ENCODE measurements at regions not wholly inside any gene's neighbourhood (a gene's known extent, or its start where the extent isn't known, plus 50 kb on each side); places are given as distances from the start of the nearest gene placed in this dataset.
A peak's percentile ranks its signal among the peaks of the same experiment; 100 is the strongest.

- no peak for TF ChIP-seq CTCF (IDR thresholded peaks at IDR 0.05)
These were observed 287.1 kb downstream of the IZUMO3 start for GRCh38 chr9:24258626-24259025.

- TF ChIP-seq CTCF (IDR thresholded peaks at IDR 0.05), result no peak
These were observed 288.0 kb downstream of the IZUMO3 start for GRCh38 chr9:24257726-24258125.

GRCh38 chr9:24245988-24246387 lies 299.7 kb downstream of the IZUMO3 start:
- peak; percentile 40; the same call in 1 of the 2 replicates for TF ChIP-seq CTCF (IDR thresholded peaks at IDR 0.05)

GRCh38 chr9:24242576-24242975 lies 303.1 kb downstream of the IZUMO3 start:
- TF ChIP-seq CTCF (IDR thresholded peaks at IDR 0.05), result no peak

GRCh38 chr9:24218656-24219055 lies 327.0 kb downstream of the IZUMO3 start:
- TF ChIP-seq CTCF (IDR thresholded peaks at IDR 0.05), result no peak

GRCh38 chr9:24210641-24211040 lies 335.1 kb downstream of the IZUMO3 start:
- TF ChIP-seq CTCF (IDR thresholded peaks at IDR 0.05), result no peak

GRCh38 chr9:24189986-24190385 lies 355.7 kb downstream of the IZUMO3 start:
- TF ChIP-seq CTCF (IDR thresholded peaks at IDR 0.05), result no peak

GRCh38 chr9:24144796-24145195 lies 318.8 kb upstream of the ELAVL2 start:
- no peak for TF ChIP-seq CTCF (IDR thresholded peaks at IDR 0.05)
